ENCODE measurements at regions not wholly inside any gene's neighbourhood (a gene's known extent, or its start where the extent isn't known, plus 50 kb on each side); places are given as distances from the start of the nearest gene placed in this dataset.

DNA sequence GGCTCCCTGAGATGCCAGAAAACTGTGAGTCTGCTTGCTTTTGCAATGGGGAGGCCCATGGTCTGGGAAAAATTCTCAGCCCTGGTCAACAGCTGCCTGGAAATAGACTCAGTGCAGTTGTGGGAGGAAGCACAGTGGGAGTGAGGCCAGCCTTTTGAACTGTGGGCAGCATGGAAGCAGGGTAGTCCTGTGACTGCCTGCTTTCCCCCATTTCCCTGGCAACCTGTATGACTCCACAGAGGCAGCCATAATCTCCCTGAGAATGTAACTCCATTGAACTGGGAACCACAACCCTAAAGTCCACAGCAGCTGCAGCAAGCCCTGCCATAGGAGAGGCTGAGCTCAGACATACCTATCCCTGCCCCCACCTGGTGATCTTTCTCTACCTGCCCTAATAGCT is 494.6 kb upstream of the FAT3 start:
- TF ChIP-seq, protein P1, sequence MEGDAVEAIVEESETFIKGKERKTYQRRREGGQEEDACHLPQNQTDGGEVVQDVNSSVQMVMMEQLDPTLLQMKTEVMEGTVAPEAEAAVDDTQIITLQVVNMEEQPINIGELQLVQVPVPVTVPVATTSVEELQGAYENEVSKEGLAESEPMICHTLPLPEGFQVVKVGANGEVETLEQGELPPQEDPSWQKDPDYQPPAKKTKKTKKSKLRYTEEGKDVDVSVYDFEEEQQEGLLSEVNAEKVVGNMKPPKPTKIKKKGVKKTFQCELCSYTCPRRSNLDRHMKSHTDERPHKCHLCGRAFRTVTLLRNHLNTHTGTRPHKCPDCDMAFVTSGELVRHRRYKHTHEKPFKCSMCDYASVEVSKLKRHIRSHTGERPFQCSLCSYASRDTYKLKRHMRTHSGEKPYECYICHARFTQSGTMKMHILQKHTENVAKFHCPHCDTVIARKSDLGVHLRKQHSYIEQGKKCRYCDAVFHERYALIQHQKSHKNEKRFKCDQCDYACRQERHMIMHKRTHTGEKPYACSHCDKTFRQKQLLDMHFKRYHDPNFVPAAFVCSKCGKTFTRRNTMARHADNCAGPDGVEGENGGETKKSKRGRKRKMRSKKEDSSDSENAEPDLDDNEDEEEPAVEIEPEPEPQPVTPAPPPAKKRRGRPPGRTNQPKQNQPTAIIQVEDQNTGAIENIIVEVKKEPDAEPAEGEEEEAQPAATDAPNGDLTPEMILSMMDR (IDR thresholded peaks at IDR 0.05; ENCODE audit: low read depth, low read length), result no peak
- no peak overlapping the region for H3K27ac ChIP-seq
- no peaks in the 10 kb centered on the region for H3K27me3 ChIP-seq (ENCODE audit: insufficient read depth, low read depth, severe bottlenecking)
- no peak overlapping the region for H3K4me3 ChIP-seq (ENCODE audit: low read depth, low read length)
- H3K36me3 ChIP-seq, result no peaks in the 10 kb centered on the region
- DNase-seq, result no peak
- H3K9me3 ChIP-seq (ENCODE audit: severe bottlenecking), result no peaks in the 10 kb centered on the region

- Histone ChIP-seq H3K27ac (no peak overlapping the region), H3K27me3 (ENCODE audit: insufficient read depth, low read depth, severe bottlenecking) (no peaks in the 10 kb centered on the region), H3K9me3 (ENCODE audit: severe bottlenecking) (no peaks in the 10 kb centered on the region), H3K36me3 (no peaks in the 10 kb centered on the region), H3K4me3 (ENCODE audit: low read depth, low read length) (no peak overlapping the region)
- TF ChIP-seq, protein P1 (IDR thresholded peaks at IDR 0.05; ENCODE audit: low read depth, low read length), result no peak
- DNase-seq, result no peak
Measured at GRCh38 chr11:91717169-91717568, 507.4 kb upstream of the FAT3 start.

DNA sequence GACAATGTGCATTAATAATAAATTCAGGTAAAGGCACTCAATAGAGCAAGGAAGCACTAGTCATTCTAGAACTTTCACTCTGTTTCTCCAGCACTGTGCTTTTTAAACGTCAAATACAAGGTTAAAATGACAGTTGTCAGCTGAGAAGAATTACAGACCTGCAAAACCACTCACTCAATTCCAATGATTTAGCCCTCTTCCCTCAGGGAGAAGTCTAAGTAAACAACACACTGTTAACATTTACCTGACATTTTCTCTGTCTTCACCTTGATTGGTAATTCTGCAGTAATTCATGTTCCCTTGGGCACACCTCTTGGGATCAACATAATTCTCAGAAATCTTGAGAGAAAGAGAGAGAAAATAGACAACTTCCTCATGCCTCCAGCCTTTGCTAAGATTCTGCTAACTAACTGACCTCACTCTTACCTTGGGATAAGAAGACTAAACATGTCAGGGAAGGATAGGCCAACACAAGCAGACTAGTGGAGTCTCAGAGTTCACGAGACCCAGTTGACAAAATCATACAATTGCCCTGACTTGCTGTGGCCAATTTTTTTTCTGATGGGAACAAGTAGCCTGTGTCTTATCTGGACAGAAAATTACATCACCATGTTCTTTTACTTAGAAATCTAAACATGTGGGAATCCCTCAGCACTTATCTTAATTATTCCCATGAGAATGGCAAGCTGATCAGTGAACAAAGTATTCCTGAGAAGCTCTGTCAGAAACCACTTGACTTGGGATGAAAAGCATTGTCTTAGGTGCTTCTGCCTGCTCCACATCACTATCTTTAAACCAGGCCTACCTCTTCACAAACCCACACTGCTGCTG is 516.8 kb upstream of the FAT3 start:
- Histone ChIP-seq H3K4me3 (ENCODE audit: low read depth, low read length) (no peak overlapping the region), H3K27me3 (ENCODE audit: insufficient read depth, low read depth, severe bottlenecking) (no peaks in the 10 kb centered on the region), H3K36me3 (no peaks in the 10 kb centered on the region), H3K9me3 (ENCODE audit: severe bottlenecking) (no peaks in the 10 kb centered on the region), H3K27ac (no peak overlapping the region)
- DNase-seq, result no peak
- TF ChIP-seq, protein P1 (IDR thresholded peaks at IDR 0.05; ENCODE audit: low read depth, low read length), result no peak

GRCh38 chr11:91703042-91703441 is 521.6 kb upstream of the FAT3 start:
- Histone ChIP-seq H3K4me3 (ENCODE audit: low read depth, low read length) (no peak overlapping the region), H3K9me3 (ENCODE audit: severe bottlenecking) (no peaks in the 10 kb centered on the region), H3K36me3 (no peaks in the 10 kb centered on the region), H3K27ac (no peak overlapping the region), H3K27me3 (ENCODE audit: insufficient read depth, low read depth, severe bottlenecking) (no peaks in the 10 kb centered on the region)
- TF ChIP-seq, protein P1 (IDR thresholded peaks at IDR 0.05; ENCODE audit: low read depth, low read length), result no peak
- DNase-seq, result no peak

DNA sequence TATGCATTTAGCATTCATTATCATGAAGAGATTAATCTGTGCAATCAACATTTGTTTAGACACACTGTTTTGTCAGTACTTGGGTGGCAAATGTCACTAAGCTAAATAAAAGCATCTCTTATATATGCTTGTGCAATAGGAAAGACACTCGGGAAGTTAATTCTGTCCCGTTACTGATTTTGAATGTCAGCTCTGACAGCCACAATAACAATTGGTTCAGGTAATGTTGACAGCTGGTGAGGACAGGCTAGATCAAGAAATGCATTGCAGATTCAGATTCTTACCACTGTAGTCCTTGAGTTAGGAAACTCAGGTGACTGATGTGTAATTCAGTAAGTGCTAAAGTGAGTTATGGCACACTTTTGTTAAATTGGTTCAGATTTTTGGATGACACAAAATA is 523.8 kb upstream of the FAT3 start:
- Histone ChIP-seq H3K27ac (no peak overlapping the region), H3K9me3 (ENCODE audit: severe bottlenecking) (no peaks in the 10 kb centered on the region), H3K27me3 (ENCODE audit: insufficient read depth, low read depth, severe bottlenecking) (no peaks in the 10 kb centered on the region), H3K36me3 (no peaks in the 10 kb centered on the region), H3K4me3 (ENCODE audit: low read depth, low read length) (no peak overlapping the region)
- no peak for DNase-seq
- TF ChIP-seq, protein P1 (IDR thresholded peaks at IDR 0.05; ENCODE audit: low read depth, low read length), result no peak

- TF ChIP-seq, protein P1 (IDR thresholded peaks at IDR 0.05; ENCODE audit: low read depth, low read length), result no peak
- H3K27me3 ChIP-seq (ENCODE audit: insufficient read depth, low read depth, severe bottlenecking), result no peaks in the 10 kb centered on the region
- H3K36me3 ChIP-seq, result no peaks in the 10 kb centered on the region
- DNase-seq, result no peak
- no peak overlapping the region for H3K27ac ChIP-seq
- H3K9me3 ChIP-seq (ENCODE audit: severe bottlenecking), result no peaks in the 10 kb centered on the region
- H3K4me3 ChIP-seq (ENCODE audit: low read depth, low read length), result no peak overlapping the region
Measured at GRCh38 chr11:91698845-91699244, 525.8 kb upstream of the FAT3 start.

Measured in WERI-Rb-1 (cell line).